Medulla oblongata (tissue), 1 donor: ENCODE measurements at regions not wholly inside any gene's neighbourhood (a gene's known extent, or its start where the extent isn't known, plus 50 kb on each side); places are given as distances from the start of the nearest gene placed in this dataset.
"Not testable (repeated sequence)": the region's sequence is repeated elsewhere in the genome, so short reads cannot be mapped to it uniquely, and the experiment has no call there.

Source experiments
- DNase-seq: peaks from one replicate; pipeline ENCODE4 v3.0.0-alpha.2; 2015; ENCODE audit errors: extremely low spot score

DNA sequence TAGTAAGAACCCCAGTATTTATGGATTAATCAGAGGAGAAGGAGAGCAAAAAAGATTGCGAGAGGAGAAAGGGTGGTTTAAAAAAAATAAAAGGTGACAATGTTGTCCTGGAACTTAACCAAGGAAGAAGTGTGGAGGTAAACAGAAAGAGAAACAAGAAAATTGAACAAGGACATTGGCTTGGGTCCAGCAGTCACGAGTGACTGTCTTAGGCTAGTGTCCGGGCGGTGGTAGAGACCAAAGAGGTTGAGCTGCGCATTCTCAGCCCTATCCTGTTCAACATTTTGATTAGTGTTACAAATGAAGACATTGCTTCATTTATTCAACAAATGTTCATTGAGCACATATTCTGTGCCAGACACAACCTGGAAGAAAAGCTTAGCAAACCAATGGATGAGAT is 329.9 kb downstream of the FGFR2 start:
- DNase-seq: no peak

- DNase-seq: no peak
Measured at GRCh38 chr10:121268863-121269432, 329.3 kb downstream of the FGFR2 start.

DNA sequence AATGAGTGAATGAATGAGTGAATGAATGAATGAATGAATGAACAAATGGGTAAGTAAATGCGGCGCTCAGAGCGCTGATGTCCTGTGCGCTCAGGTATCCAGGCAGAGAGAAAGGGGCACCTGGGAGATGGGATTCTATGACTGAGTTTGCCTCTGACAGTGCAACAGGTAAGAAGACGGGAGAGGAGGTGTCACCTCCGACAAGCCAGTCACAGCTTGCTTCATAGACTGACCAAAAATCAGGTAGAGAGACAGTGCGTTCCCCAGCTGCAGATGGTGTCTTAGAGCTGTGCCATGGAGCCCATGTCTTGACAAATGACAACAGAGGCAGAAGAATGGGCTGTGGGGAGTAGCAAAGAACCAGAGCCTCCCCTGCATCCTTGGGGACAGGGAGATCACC is 327.3 kb downstream of the FGFR2 start:
- no peak for DNase-seq

GRCh38 chr10:121276046-121276445 is 322.2 kb downstream of the FGFR2 start:
- no peak for DNase-seq

DNA sequence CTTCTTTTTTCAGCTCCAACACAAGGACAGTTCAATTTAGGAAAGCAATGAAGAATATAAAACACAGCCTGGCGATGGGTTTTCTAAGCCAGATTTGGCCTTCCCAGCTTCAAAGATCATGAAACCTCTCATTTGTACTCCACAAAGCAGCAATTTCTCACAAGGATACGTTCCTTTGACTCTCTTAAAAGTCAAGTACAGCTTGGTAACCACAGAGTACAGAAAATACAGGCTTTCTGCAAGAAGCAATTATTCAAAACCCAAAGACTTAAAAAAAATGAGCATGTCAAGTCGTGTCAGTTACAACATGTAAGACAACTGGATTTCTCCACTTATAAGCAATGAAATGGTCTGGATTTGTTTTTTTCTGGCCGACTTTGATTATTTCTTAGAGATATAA is 321.4 kb downstream of the FGFR2 start:
- DNase-seq: no peak

GRCh38 chr10:121278386-121278785 is 319.9 kb downstream of the FGFR2 start:
- DNase-seq: not testable (repeated sequence)

DNA sequence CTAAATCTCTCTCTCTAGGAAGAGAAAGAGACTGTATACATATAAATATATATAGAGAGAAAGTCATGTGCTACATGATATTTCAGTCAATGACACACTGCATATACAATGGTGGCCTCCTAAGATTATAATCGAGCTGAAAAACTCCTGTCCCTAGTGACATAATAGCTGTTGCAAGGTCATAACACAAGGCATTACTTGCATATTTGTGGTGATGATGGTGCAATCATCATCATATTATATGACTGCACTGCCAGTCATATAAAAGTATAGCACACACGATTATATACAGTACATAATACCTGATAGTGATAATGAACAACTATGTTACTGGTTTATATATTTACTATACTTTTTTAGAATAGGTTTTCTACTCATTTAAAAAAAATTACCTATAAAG is 316.7 kb downstream of the FGFR2 start:
- no peak for DNase-seq

- no peak for DNase-seq
Measured at GRCh38 chr10:121282264-121282663, 316.0 kb downstream of the FGFR2 start.

- DNase-seq: no peak
Measured at GRCh38 chr10:121282797-121283515, 315.3 kb downstream of the FGFR2 start.

DNA sequence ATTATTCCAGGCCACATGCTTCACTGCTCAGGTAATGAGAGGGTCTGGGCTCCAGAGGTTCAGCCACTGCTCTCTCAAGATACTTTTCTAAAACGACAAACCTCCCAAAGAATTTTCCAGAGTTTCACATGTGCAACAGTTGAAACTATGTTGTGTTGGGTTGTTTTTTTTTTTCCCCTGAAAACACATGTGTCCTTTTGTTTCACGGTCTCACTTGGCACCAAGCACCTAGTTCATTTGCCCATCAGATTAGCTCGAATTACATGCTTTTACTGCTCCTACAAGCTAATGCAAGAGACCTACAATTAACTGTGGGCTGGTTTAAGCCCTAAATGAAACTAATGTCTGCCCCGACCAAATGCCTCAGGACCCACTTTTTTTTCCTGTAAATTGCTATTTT is 313.3 kb downstream of the FGFR2 start:
- no peak for DNase-seq

- DNase-seq: no peak
Measured at GRCh38 chr10:121285406-121286196, 312.6 kb downstream of the FGFR2 start.

GRCh38 chr10:121288011-121288410 is 310.2 kb downstream of the FGFR2 start:
- no peak for DNase-seq

GRCh38 chr10:121288864-121289661 is 309.2 kb downstream of the FGFR2 start:
- no peak for DNase-seq

- no peak for DNase-seq
Measured at GRCh38 chr10:121289800-121290199, 308.4 kb downstream of the FGFR2 start.

DNA sequence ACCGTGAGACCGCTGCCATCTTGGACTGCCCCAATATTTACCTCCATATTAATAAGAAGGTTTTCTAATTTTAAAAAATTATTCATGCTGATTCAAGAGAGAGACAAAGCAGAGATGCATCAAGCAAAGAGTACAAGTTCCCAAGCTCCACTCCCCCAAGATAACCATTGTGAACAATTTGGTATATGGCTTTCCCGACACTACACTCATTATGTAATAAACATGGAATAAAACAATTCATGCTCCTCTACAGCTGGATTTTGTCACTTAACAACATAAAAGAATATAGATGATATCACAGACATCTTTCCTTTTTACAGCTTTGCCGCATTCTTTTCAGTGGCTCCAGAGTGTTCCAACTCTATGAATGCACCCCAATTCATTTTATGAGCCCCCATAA is 307.6 kb downstream of the FGFR2 start:
- DNase-seq: no peak

DNA sequence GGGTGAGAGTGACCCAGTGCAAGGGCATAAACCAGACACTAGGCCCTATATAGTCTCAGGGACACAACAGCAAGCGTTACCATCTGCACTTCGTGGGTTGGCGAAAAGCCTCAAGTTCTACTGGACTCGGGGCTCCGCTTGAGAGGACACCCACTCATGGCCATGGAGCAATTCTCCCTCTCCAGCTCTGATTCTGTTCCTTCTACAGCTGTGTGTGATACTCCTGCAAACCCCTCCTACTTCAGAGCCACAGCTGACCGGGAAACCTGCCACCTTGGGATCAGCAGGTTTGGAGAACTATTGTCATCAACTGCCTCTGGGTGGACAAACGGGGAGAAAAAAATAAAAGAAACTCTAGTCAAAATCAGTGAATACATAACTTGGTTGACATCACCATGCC is 306.9 kb downstream of the FGFR2 start:
- no peak for DNase-seq

GRCh38 chr10:121291823-121292222 is 306.4 kb downstream of the FGFR2 start:
- peak; percentile 35 for DNase-seq

GRCh38 chr10:121292321-121292720 is 305.9 kb downstream of the FGFR2 start:
- no peak for DNase-seq

DNA sequence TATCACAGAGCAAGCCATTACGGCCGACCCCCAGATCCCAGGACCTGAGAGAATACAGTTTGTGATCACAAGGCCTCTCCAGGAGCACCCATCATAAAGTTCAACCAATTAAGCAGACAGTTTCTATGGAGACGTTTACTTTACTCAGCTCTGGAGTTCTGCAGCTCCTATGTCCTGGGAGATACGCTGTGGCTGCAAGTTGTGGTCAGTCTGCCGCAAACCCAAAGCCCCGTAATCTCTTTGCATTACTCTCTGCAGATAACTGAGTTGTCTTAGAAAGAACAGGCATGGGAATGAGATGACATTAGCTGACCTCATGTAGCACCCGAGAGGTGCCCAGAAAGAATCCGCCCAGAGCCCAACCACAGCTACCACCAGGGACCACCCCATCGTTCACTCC is 305.1 kb downstream of the FGFR2 start:
- DNase-seq: no peak

- no peak for DNase-seq
Measured at GRCh38 chr10:121294630-121295029, 303.6 kb downstream of the FGFR2 start.

DNA sequence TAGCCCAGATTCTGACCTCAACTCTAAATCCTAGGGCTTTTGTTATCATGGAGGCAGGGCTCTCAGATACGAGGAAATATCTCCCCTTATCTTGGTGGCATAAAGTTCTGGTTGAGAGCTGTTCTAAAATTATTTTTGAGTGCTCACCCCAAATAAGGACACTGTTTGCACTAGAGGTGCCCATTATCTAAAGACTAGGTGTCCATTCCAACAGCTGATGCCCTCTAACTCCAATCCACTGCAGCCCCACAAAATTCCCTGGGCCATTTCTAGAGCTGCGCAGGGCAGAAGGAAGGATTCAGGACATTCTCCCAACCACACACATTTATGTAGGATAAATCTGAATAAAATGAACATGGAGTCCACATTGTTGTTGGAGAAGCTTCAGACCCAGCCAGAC is 301.9 kb downstream of the FGFR2 start:
- DNase-seq: no peak
